ENCODE measurements at regions not wholly inside any gene's neighbourhood (a gene's known extent, or its start where the extent isn't known, plus 50 kb on each side); places are given as distances from the start of the nearest gene placed in this dataset.

GRCh38 chr5:5018578-5018970 lies 121.6 kb upstream of the ADAMTS16 start:
- no peaks in the 10 kb centered on the region for H3K36me3 ChIP-seq
- DNase-seq (ENCODE audit: low spot score): no peak
- intact Hi-C loops (cut with DNase I): no loop called here
- H3K9me3 ChIP-seq: no peaks in the 10 kb centered on the region
- H3K27ac ChIP-seq: no peak overlapping the region
- H3K27me3 ChIP-seq (replicated peaks; ENCODE audit: insufficient read depth): no peaks in the 10 kb centered on the region
- H3K4me1 ChIP-seq (replicated peaks): no peaks in the 10 kb centered on the region
- no peak overlapping the region for H3K4me3 ChIP-seq
- WGBS: 60% methylated on average over 4 of the region's 4 CpGs
- TF ChIP-seq POLR2A (IDR thresholded peaks at IDR 0.05): no peak
- no peak for TF ChIP-seq POLR2AphosphoS5 (IDR thresholded peaks at IDR 0.05)
- TF ChIP-seq, protein P1, sequence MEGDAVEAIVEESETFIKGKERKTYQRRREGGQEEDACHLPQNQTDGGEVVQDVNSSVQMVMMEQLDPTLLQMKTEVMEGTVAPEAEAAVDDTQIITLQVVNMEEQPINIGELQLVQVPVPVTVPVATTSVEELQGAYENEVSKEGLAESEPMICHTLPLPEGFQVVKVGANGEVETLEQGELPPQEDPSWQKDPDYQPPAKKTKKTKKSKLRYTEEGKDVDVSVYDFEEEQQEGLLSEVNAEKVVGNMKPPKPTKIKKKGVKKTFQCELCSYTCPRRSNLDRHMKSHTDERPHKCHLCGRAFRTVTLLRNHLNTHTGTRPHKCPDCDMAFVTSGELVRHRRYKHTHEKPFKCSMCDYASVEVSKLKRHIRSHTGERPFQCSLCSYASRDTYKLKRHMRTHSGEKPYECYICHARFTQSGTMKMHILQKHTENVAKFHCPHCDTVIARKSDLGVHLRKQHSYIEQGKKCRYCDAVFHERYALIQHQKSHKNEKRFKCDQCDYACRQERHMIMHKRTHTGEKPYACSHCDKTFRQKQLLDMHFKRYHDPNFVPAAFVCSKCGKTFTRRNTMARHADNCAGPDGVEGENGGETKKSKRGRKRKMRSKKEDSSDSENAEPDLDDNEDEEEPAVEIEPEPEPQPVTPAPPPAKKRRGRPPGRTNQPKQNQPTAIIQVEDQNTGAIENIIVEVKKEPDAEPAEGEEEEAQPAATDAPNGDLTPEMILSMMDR (IDR thresholded peaks at IDR 0.05): no peak

DNA sequence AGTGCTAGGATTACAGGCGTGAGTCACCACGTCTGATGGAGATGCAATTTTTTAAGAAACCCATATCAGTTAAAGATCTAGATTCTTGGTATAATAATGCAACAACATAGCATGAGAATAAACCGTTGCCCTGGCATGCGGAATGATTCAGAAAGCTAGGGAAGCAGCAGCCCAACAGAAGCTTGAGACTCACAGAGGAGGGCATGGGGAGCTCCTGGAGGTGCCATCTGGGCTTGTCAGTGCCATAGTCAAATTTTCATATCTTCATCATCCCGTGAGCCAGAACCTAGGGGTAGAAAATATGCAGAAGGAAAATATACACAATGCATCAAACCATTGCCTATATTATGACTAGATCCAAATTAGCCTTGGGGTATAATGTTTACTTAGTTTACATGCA lies 118.7 kb upstream of the ADAMTS16 start:
- Histone ChIP-seq H3K36me3 (no peaks in the 10 kb centered on the region), H3K4me3 (no peak overlapping the region), H3K27me3 (replicated peaks; ENCODE audit: insufficient read depth) (no peaks in the 10 kb centered on the region), H3K9me3 (no peaks in the 10 kb centered on the region), H3K4me1 (replicated peaks) (no peaks in the 10 kb centered on the region), H3K27ac (no peak overlapping the region)
- no peak for DNase-seq (ENCODE audit: low spot score)
- TF ChIP-seq, protein P1 (IDR thresholded peaks at IDR 0.05): no peak
- no peak for TF ChIP-seq POLR2AphosphoS5 (IDR thresholded peaks at IDR 0.05)
- TF ChIP-seq POLR2A (IDR thresholded peaks at IDR 0.05): no peak
- intact Hi-C loops (cut with DNase I): no loop called here
- 91% methylated on average over 5 of the region's 5 CpGs for WGBS

GRCh38 chr5:5025098-5025773 lies 114.9 kb upstream of the ADAMTS16 start:
- Histone ChIP-seq H3K4me3 (no peak overlapping the region), H3K27me3 (replicated peaks; ENCODE audit: insufficient read depth) (no peaks in the 10 kb centered on the region), H3K4me1 (replicated peaks) (no peaks in the 10 kb centered on the region), H3K27ac (no peak overlapping the region), H3K36me3 (no peaks in the 10 kb centered on the region), H3K9me3 (no peaks in the 10 kb centered on the region)
- 95% methylated on average over 14 of the region's 14 CpGs for WGBS
- TF ChIP-seq, protein P1 (IDR thresholded peaks at IDR 0.05): no peak
- TF ChIP-seq POLR2A (IDR thresholded peaks at IDR 0.05) (no peak), POLR2AphosphoS5 (IDR thresholded peaks at IDR 0.05) (no peak)
- intact Hi-C loops (cut with DNase I): no loop called here
- no peak for DNase-seq (ENCODE audit: low spot score)

DNA sequence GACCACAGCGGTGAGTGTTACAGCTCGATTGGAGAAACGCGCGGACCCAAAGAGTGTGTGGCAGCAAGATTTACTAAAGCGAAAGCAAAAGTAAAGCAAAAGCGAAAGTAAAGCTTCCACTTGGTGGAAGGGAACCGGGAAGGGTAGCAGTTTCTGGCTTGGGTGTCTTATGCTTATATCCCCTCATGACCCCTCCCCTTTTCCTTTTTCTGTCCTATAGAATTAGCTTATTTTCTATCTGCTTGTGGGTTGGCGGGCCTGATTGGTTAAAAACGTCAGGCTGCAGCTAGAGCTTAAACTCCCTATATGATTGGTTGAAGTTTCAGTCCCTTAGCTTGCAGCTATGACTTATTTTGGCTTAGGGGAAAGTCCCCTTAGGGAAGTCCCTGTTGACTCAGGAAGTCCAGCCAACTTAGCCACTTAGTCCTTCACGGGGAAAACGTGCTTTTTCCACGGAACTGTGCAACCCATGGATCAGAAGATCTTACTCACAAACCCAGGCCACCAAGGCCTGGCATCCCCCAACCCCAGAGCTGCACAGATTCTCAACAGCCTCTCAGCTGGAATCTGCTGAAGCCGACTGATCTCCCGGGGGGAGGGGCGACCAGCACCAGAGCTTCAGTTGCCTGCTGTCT lies 114.2 kb upstream of the ADAMTS16 start:
- H3K36me3 ChIP-seq: no peaks in the 10 kb centered on the region
- TF ChIP-seq POLR2A (IDR thresholded peaks at IDR 0.05): no peak
- no peak for TF ChIP-seq POLR2AphosphoS5 (IDR thresholded peaks at IDR 0.05)
- TF ChIP-seq, protein P1 (IDR thresholded peaks at IDR 0.05): no peak
- H3K27ac ChIP-seq: no peak overlapping the region
- intact Hi-C loops (cut with DNase I): no loop called here
- H3K4me3 ChIP-seq: no peak overlapping the region
- 87% methylated on average over 16 of the region's 16 CpGs for WGBS
- no peaks in the 10 kb centered on the region for H3K4me1 ChIP-seq (replicated peaks)
- DNase-seq (ENCODE audit: low spot score): no peak
- H3K27me3 ChIP-seq (replicated peaks; ENCODE audit: insufficient read depth): no peaks in the 10 kb centered on the region
- H3K9me3 ChIP-seq: no peaks in the 10 kb centered on the region

- H3K4me3 ChIP-seq: no peak overlapping the region
- H3K9me3 ChIP-seq: no peaks in the 10 kb centered on the region
- TF ChIP-seq POLR2A (IDR thresholded peaks at IDR 0.05): no peak
- TF ChIP-seq POLR2AphosphoS5 (IDR thresholded peaks at IDR 0.05): no peak
- TF ChIP-seq, protein P1 (IDR thresholded peaks at IDR 0.05): no peak
- H3K27me3 ChIP-seq (replicated peaks; ENCODE audit: insufficient read depth): no peaks in the 10 kb centered on the region
- no peaks in the 10 kb centered on the region for H3K36me3 ChIP-seq
- intact Hi-C loops (cut with DNase I): no loop called here
- no peaks in the 10 kb centered on the region for H3K4me1 ChIP-seq (replicated peaks)
- H3K27ac ChIP-seq: no peak overlapping the region
- no peak for DNase-seq (ENCODE audit: low spot score)
- 88% methylated on average over 2 of the region's 4 CpGs for WGBS
Observed at GRCh38 chr5:5026409-5026785, 113.7 kb upstream of the ADAMTS16 start.

All from prostate gland (tissue), 2 donors.